ENCODE measurements at regions not wholly inside any gene's neighbourhood (a gene's known extent, or its start where the extent isn't known, plus 50 kb on each side); places are given as distances from the start of the nearest gene placed in this dataset.

DNA sequence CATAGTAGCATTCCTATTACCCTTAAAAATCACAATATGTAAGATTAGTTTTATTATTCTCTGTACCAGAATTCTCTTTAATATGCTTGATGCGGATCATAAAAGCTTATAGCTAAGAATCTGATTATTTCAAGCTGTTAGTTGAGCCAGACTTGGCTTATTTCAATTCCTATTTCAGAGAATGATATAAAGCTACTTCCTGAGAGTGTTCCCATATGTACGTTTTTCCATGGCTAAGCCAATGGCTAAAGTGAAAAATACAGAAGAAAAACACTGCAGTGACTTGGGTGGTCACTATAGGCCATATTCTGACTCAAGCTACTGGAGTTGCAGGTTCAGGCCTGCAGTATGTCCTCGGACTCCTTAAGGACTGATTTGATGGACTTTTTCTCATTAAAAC is 97.9 kb upstream of the EEF1E1 start:
- intact Hi-C loops (cut with DNase I; ENCODE audit: low total_unique reads) = no loop called here
- H3K36me3 ChIP-seq = no peaks in the 10 kb centered on the region

DNA sequence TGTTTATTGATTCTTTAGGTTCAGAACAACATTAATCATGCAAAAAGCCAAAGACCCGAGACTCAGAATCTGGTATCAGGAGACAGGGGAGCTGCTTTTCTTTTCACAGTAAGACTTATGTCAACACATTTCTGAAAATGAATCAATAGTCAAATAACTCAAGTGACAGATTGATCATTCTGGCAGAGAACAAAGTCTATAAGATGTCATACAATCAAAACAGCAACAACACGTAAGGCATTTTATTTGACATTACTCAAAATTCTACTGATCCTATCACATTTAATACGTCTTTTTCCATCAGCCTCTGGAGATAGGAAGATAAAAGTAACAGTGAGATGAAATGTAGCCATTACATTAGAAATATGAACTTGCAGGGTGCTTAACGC is 93.4 kb upstream of the EEF1E1 start:
- TF ChIP-seq CTCF (IDR thresholded peaks at IDR 0.05) (no peak), EP300 (IDR thresholded peaks at IDR 0.05) (no peak), POLR2AphosphoS5 (IDR thresholded peaks at IDR 0.05) (no peak)
- no peaks in the 10 kb centered on the region for H3K36me3 ChIP-seq

More for the DNA sequence above, 97.9 kb upstream of the EEF1E1 start:
- no peaks in the 10 kb centered on the region for H3K4me1 ChIP-seq
- 63 to 75% (median 73%) methylated on average over 3 of the region's 3 CpGs for WGBS, 5 donors
- no peak overlapping the region for H3K27ac ChIP-seq
- H3K9me3 ChIP-seq = no peaks in the 10 kb centered on the region
- H3K4me3 ChIP-seq = no peak overlapping the region
- peaks cover 0 to 16% (median 0%) of the 10 kb centered on the region in 3 donors for H3K27me3 ChIP-seq
- DNase-seq = peak in 1 of 2 donors; percentile 38
- TF ChIP-seq POLR2AphosphoS5 (IDR thresholded peaks at IDR 0.05) = no peak
- TF ChIP-seq EP300 (IDR thresholded peaks at IDR 0.05) = no peak
- TF ChIP-seq CTCF (IDR thresholded peaks at IDR 0.05) = no peak
- no peak for TF ChIP-seq POLR2A (IDR thresholded peaks at IDR 0.05)

DNA sequence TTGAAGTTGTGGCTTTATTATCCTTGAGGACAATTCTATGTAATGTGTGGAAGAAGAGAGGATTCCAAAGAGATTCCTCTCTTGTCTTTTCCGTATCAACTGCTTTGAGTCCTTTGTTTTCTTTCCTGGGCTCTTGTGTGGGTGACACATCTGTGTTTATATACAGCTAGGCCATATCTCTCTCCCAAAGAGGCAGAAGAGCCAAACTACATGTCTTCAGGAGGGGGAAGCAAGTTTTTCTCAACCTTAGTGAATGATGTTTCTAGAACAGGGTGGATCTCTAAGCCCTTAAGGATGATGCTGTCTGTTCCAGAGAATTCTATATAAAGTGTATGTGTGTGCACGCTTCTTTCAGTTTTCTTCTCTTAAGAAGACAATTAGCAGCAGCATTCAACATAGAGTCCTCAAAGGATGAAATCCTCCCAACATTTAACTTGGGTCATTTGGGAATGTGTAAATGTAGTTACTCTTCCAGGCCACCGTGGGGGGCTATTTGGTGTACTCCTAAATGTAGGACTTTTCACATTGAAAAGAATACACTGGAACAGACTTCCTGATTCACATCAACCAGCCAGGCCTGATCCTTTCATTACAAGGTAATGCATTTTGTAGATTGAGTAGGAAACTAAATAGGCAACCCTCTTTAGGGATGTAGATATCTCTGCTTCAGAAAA is 92.8 kb upstream of the EEF1E1 start:
- TF ChIP-seq POLR2AphosphoS5 (IDR thresholded peaks at IDR 0.05) (no peak), POLR2A (IDR thresholded peaks at IDR 0.05) (no peak), CTCF (IDR thresholded peaks at IDR 0.05) (no peak), EP300 (IDR thresholded peaks at IDR 0.05) (no peak)
- peaks cover 0 to 7% (median 0%) of the 10 kb centered on the region in 3 donors for H3K27me3 ChIP-seq
- no peaks in the 10 kb centered on the region for H3K9me3 ChIP-seq
- no peak overlapping the region for H3K27ac ChIP-seq
- no peak overlapping the region for H3K4me3 ChIP-seq
- WGBS, 5 donors = 47 to 62% (median 58%) methylated on average over 3 of the region's 3 CpGs
- intact Hi-C loops (cut with DNase I; ENCODE audit: low total_unique reads) = no loop called here
- H3K4me1 ChIP-seq = no peaks in the 10 kb centered on the region
- H3K36me3 ChIP-seq = no peaks in the 10 kb centered on the region
- DNase-seq = no peak

More for the DNA sequence above, 93.4 kb upstream of the EEF1E1 start:
- Histone ChIP-seq H3K27ac (no peak overlapping the region), H3K4me3 (no peak overlapping the region), H3K27me3 (peaks cover 0 to 7% (median 0%) of the 10 kb centered on the region in 3 donors), H3K9me3 (no peaks in the 10 kb centered on the region), H3K4me1 (no peaks in the 10 kb centered on the region)
- intact Hi-C loops (cut with DNase I; ENCODE audit: low total_unique reads) = no loop called here
- DNase-seq = no peak
- 36 to 48% (median 41%) methylated on average over 4 of the region's 4 CpGs for WGBS, 5 donors

DNA sequence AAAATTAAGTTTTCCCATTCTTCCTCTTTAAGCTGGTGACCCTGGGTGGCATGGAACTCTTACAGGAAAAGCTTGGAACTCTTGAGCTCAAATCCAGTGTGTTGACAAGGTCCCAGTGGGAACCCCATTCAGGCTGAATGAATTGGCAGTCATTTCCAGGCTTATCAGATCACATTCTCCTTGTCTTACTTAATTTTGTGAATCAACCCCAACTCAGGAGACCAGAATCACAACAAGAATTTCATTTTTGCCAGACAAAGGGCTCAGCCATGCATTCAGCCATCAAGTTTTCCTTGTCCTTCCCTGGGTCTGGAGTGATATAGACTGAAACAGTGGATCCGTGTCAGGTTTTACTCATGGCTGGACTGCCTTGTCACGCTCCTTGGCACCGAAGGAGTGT is 92.1 kb upstream of the EEF1E1 start:
- intact Hi-C loops (cut with DNase I; ENCODE audit: low total_unique reads) = no loop called here
- 51 to 59% (median 57%) methylated on average over 3 of the region's 3 CpGs for WGBS, 5 donors
- DNase-seq = no peak
- Histone ChIP-seq H3K36me3 (no peaks in the 10 kb centered on the region), H3K27ac (no peak overlapping the region), H3K27me3 (peaks cover 0 to 7% (median 0%) of the 10 kb centered on the region in 3 donors), H3K9me3 (no peaks in the 10 kb centered on the region), H3K4me1 (no peaks in the 10 kb centered on the region), H3K4me3 (no peak overlapping the region)
- TF ChIP-seq POLR2A (IDR thresholded peaks at IDR 0.05) = no peak
- TF ChIP-seq POLR2AphosphoS5 (IDR thresholded peaks at IDR 0.05) = no peak
- no peak for TF ChIP-seq CTCF (IDR thresholded peaks at IDR 0.05)
- no peak for TF ChIP-seq EP300 (IDR thresholded peaks at IDR 0.05)
